GM21390 (cell line): ENCODE measurements at regions not wholly inside any gene's neighbourhood (a gene's known extent, or its start where the extent isn't known, plus 50 kb on each side); places are given as distances from the start of the nearest gene placed in this dataset.

Source experiments
- ATAC-seq: cut with Tn5 transposase; IDR thresholded peaks from one replicate; pipeline ENCODE4 v1.9.1; 2021; ENCODE audit not compliant: unreplicated experiment

- ATAC-seq = no peak
These were observed 64.7 kb upstream of the CTSO start for GRCh38 chr4:156018383-156018782.

GRCh38 chr4:156015781-156016180, 62.1 kb upstream of the CTSO start:
- no peak for ATAC-seq

GRCh38 chr4:156006192-156006591, 52.5 kb upstream of the CTSO start:
- no peak for ATAC-seq
